AG04450 (cell line): ENCODE measurements at regions not wholly inside any gene's neighbourhood (a gene's known extent, or its start where the extent isn't known, plus 50 kb on each side); places are given as distances from the start of the nearest gene placed in this dataset.
"Not testable (repeated sequence)": the region's sequence is repeated elsewhere in the genome, so short reads cannot be mapped to it uniquely, and the experiment has no call there.

Experiments
- CTCF ChIA-PET: fragments of 300-600, 350-600 bp; formaldehyde crosslinking; extraction: SDS; loops from one replicate; lab custom pipeline; 2022; ENCODE audit warnings: antibody characterized with exemption, inconsistent platforms; lab: Charles Lee
- POLR2A ChIA-PET: fragments of 350-600 bp; formaldehyde crosslinking; extraction: SDS; loops from one replicate; lab custom pipeline; 2021; ENCODE audit warnings: antibody characterized with exemption, inconsistent platforms; lab: Yijun Ruan, JAX
- DNase-seq: peaks from one replicate; pipeline ENCODE4 v3.0.0-alpha.2; 2011; ENCODE audit warnings: low read depth, low spot score
- H3K27ac ChIP-seq: one replicate; pipeline ENCODE4 v1.5.1; 2012; ENCODE audit warnings: low read depth, low read length, control low read depth
- H3K27me3 ChIP-seq: one replicate; pipeline ENCODE4 v1.6.0; 2012; ENCODE audit warnings: low read length; ENCODE audit not compliant: control insufficient read depth, insufficient read depth
- H3K4me3 ChIP-seq: 2 replicates; pipeline ENCODE4 v1.5.1; 2011; ENCODE audit warnings: mild to moderate bottlenecking, low read depth, low read length, control low read depth
- H3K9me3 ChIP-seq: 2 replicates; pipeline ENCODE4 v1.5.1; 2012; ENCODE audit warnings: low read length; ENCODE audit not compliant: control insufficient read depth, insufficient read depth
- TF ChIP-seq, protein P1 (sequence below): IDR thresholded peaks from 2 replicates; pipeline ENCODE4 v1.5.1; 2011; ENCODE audit warnings: low read depth, low read length, control low read depth, inconsistent platforms

- no peak for DNase-seq
- Histone ChIP-seq H3K27ac (no peak overlapping the region), H3K9me3 (no peaks in the 10 kb centered on the region; the same call in 1 of the 2 replicates), H3K4me3 (no peak overlapping the region), H3K27me3 (no peaks in the 10 kb centered on the region)
- CTCF ChIA-PET: no interaction called here
- TF ChIP-seq, protein P1, sequence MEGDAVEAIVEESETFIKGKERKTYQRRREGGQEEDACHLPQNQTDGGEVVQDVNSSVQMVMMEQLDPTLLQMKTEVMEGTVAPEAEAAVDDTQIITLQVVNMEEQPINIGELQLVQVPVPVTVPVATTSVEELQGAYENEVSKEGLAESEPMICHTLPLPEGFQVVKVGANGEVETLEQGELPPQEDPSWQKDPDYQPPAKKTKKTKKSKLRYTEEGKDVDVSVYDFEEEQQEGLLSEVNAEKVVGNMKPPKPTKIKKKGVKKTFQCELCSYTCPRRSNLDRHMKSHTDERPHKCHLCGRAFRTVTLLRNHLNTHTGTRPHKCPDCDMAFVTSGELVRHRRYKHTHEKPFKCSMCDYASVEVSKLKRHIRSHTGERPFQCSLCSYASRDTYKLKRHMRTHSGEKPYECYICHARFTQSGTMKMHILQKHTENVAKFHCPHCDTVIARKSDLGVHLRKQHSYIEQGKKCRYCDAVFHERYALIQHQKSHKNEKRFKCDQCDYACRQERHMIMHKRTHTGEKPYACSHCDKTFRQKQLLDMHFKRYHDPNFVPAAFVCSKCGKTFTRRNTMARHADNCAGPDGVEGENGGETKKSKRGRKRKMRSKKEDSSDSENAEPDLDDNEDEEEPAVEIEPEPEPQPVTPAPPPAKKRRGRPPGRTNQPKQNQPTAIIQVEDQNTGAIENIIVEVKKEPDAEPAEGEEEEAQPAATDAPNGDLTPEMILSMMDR: no peak
- POLR2A ChIA-PET: no interaction called here
Observed at GRCh38 chrX:23061116-23061515, 61.4 kb downstream of the DDX53 start.

DNA sequence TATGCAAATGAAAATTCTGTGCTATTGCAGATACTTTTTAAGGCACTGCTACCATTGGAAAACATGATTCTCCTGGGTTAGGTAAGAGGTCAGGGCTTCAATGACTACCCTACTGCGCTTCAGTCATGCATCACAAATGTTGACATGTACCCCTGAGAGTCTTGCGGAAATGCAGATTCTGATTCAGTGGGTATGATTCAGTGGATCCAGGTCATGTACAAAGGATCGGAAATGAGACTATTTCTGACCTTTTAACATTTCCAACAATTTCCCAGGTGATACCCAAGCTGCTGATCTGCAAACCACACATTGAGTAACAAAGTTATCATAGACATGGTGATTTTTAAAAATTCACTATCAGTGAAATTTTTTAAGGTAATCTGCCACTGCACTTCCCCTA, 62.6 kb downstream of the DDX53 start:
- H3K4me3 ChIP-seq: no peak overlapping the region
- CTCF ChIA-PET: no interaction called here
- no peaks in the 10 kb centered on the region for H3K27me3 ChIP-seq
- TF ChIP-seq, protein P1: no peak
- POLR2A ChIA-PET: no interaction called here
- no peak overlapping the region for H3K27ac ChIP-seq
- no peak for DNase-seq
- no peaks in the 10 kb centered on the region; the same call in 1 of the 2 replicates for H3K9me3 ChIP-seq

DNA sequence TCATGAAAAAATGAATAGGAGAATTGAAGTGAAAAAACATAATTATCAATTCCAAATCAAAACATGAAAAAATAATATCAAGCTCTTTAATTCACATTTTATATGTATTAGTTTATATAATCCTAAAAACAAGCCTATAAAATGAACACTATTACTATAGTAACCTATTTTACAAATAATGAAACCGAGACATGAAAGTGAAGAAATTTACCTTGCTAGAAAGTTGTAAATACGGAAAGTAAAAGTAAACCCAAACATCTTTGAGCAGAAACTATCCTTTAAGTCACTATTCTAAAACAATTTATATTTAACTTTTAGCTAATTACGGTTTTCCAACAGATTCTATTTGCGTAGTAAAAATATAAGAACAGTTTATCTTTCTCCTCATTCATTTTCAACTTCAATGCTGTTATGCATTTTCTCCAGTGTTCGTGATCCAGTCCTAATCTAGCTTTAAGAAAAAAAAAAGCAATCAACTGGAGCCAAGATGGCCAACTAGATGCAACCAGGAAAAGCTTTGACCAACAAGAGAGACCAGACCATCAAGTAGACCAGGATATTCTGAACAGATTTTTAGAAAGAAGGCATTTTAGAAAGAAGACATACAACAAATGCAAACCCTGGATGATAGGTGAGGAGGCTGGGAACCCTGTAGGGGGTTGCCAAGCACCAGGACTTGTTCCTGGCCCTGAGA, 67.0 kb downstream of the DDX53 start:
- POLR2A ChIA-PET: no interaction called here
- no peaks in the 10 kb centered on the region; the same call in 1 of the 2 replicates for H3K9me3 ChIP-seq
- no peaks in the 10 kb centered on the region for H3K27me3 ChIP-seq
- H3K4me3 ChIP-seq: no peak overlapping the region
- TF ChIP-seq, protein P1: no peak
- no peak for DNase-seq
- H3K27ac ChIP-seq: no peak overlapping the region
- CTCF ChIA-PET: no interaction called here

GRCh38 chrX:23075461-23075860, 75.7 kb downstream of the DDX53 start:
- H3K27me3 ChIP-seq, CTCF ChIA-PET, H3K27ac ChIP-seq, POLR2A ChIA-PET, H3K4me3 ChIP-seq, DNase-seq, H3K9me3 ChIP-seq: not testable (repeated sequence)

GRCh38 chrX:23079347-23079746, 79.6 kb downstream of the DDX53 start:
- TF ChIP-seq, protein P1: no peak
- DNase-seq: no peak
- ChIA-PET POLR2A (no interaction called here), CTCF (no interaction called here)
- Histone ChIP-seq H3K4me3 (no peak overlapping the region), H3K27ac (no peak overlapping the region), H3K27me3 (no peaks in the 10 kb centered on the region), H3K9me3 (no peaks in the 10 kb centered on the region)
